ENCODE measurements at regions not wholly inside any gene's neighbourhood (a gene's known extent, or its start where the extent isn't known, plus 50 kb on each side); places are given as distances from the start of the nearest gene placed in this dataset.

- H3K4me1 Mint-ChIP-seq: no peaks in the 10 kb centered on the region
- H3K36me3 ChIP-seq (ENCODE audit: control insufficient read depth in 2 of 3, insufficient read depth in 3 of 3, low read length in 3 of 3): no peaks in the 10 kb centered on the region
- H3K9me3 ChIP-seq (ENCODE audit: control insufficient read depth in 2 of 3, low read length in 3 of 3): no peaks in the 10 kb centered on the region
- H3K36me3 Mint-ChIP-seq: no peaks in the 10 kb centered on the region
- H3K27me3 Mint-ChIP-seq: peaks cover 0 to 11% (median 5%) of the 10 kb centered on the region in 5 donors
- H3K27me3 ChIP-seq (ENCODE audit: control insufficient read depth in 2 of 2, insufficient read depth in 2 of 2, low read length in 2 of 2): no peaks in the 10 kb centered on the region
- no peaks in the 10 kb centered on the region for H3K4me1 ChIP-seq (ENCODE audit: control insufficient read depth in 2 of 2, insufficient read depth in 2 of 2, low read length in 2 of 2)
- no peak for DNase-seq
- H3K9me3 Mint-ChIP-seq: no peaks in the 10 kb centered on the region
- POLR2A ChIA-PET: no interaction called here
- H3K27ac Mint-ChIP-seq: no peak overlapping the region
- no peak overlapping the region for H3K4me3 ChIP-seq (ENCODE audit: low read length)
- intact Hi-C loops (cut with micrococcal nuclease): no loop called here
- no peak overlapping the region for H3K4me3 Mint-ChIP-seq
- no peak for ATAC-seq
- no peak overlapping the region for H3K27ac ChIP-seq (ENCODE audit: low read depth, low read length)
- CTCF ChIA-PET: no interaction called here
These were observed 145.5 kb upstream of the TPM1 start for GRCh38 chr15:62896969-62897486.

GRCh38 chr15:62897634-62898033 lies 144.9 kb upstream of the TPM1 start:
- Mint-ChIP-seq H3K27ac (no peak overlapping the region), H3K4me3 (no peak overlapping the region), H3K9me3 (no peaks in the 10 kb centered on the region), H3K27me3 (peaks cover 0 to 11% (median 5%) of the 10 kb centered on the region in 5 donors), H3K4me1 (no peaks in the 10 kb centered on the region), H3K36me3 (no peaks in the 10 kb centered on the region)
- no peaks in the 10 kb centered on the region for H3K36me3 ChIP-seq (ENCODE audit: control insufficient read depth in 2 of 3, insufficient read depth in 3 of 3, low read length in 3 of 3)
- H3K4me1 ChIP-seq (ENCODE audit: control insufficient read depth in 2 of 2, insufficient read depth in 2 of 2, low read length in 2 of 2): no peaks in the 10 kb centered on the region
- no peak overlapping the region for H3K4me3 ChIP-seq (ENCODE audit: low read length)
- ATAC-seq (no peak), DNase-seq (no peak)
- POLR2A ChIA-PET: no interaction called here
- H3K27ac ChIP-seq (ENCODE audit: low read depth, low read length): no peak overlapping the region
- intact Hi-C loops (cut with micrococcal nuclease): no loop called here
- H3K9me3 ChIP-seq (ENCODE audit: control insufficient read depth in 2 of 3, low read length in 3 of 3): no peaks in the 10 kb centered on the region
- CTCF ChIA-PET: no interaction called here
- no peaks in the 10 kb centered on the region for H3K27me3 ChIP-seq (ENCODE audit: control insufficient read depth in 2 of 2, insufficient read depth in 2 of 2, low read length in 2 of 2)

DNA sequence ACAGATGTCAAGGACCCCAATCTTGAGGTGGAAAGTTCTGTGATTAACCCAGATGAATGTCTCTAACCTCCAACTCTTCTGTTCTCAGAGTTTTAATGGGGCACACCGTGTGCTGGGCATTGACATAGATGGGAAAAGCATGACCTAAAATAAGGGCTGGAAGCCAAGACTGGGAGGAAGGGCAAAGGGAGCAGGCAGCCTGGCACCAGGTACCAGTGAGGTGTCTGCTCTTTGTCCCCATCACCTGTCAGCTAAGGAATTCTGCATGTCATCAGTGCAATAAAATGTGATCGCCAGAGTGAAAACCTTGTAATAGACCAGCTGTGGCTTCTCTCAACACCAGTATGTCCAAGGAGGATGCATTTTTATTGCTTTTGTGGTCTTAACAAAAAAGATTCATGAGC lies 143.5 kb upstream of the TPM1 start:
- no peak for ATAC-seq
- Mint-ChIP-seq H3K9me3 (no peaks in the 10 kb centered on the region), H3K27me3 (peaks cover 0 to 11% (median 4%) of the 10 kb centered on the region in 5 donors), H3K36me3 (no peaks in the 10 kb centered on the region), H3K27ac (no peak overlapping the region), H3K4me3 (no peak overlapping the region), H3K4me1 (no peaks in the 10 kb centered on the region)
- Histone ChIP-seq H3K27ac (ENCODE audit: low read depth, low read length) (no peak overlapping the region), H3K4me1 (ENCODE audit: control insufficient read depth in 2 of 2, insufficient read depth in 2 of 2, low read length in 2 of 2) (no peaks in the 10 kb centered on the region), H3K4me3 (ENCODE audit: low read length) (no peak overlapping the region), H3K27me3 (ENCODE audit: control insufficient read depth in 2 of 2, insufficient read depth in 2 of 2, low read length in 2 of 2) (no peaks in the 10 kb centered on the region), H3K36me3 (ENCODE audit: control insufficient read depth in 2 of 3, insufficient read depth in 3 of 3, low read length in 3 of 3) (no peaks in the 10 kb centered on the region), H3K9me3 (ENCODE audit: control insufficient read depth in 2 of 3, low read length in 3 of 3) (no peaks in the 10 kb centered on the region)
- no peak for DNase-seq
- CTCF ChIA-PET: no interaction called here
- POLR2A ChIA-PET: no interaction called here
- intact Hi-C loops (cut with micrococcal nuclease): no loop called here

- Histone ChIP-seq H3K27me3 (ENCODE audit: control insufficient read depth in 2 of 2, insufficient read depth in 2 of 2, low read length in 2 of 2) (no peaks in the 10 kb centered on the region), H3K27ac (ENCODE audit: low read depth, low read length) (no peak overlapping the region), H3K4me3 (ENCODE audit: low read length) (no peak overlapping the region), H3K36me3 (ENCODE audit: control insufficient read depth in 2 of 3, insufficient read depth in 3 of 3, low read length in 3 of 3) (no peaks in the 10 kb centered on the region), H3K9me3 (ENCODE audit: control insufficient read depth in 2 of 3, low read length in 3 of 3) (no peaks in the 10 kb centered on the region), H3K4me1 (ENCODE audit: control insufficient read depth in 2 of 2, insufficient read depth in 2 of 2, low read length in 2 of 2) (no peaks in the 10 kb centered on the region)
- POLR2A ChIA-PET: no interaction called here
- peaks cover 0 to 9% (median 4%) of the 10 kb centered on the region in 5 donors for H3K27me3 Mint-ChIP-seq
- H3K36me3 Mint-ChIP-seq: no peaks in the 10 kb centered on the region
- no peak for ATAC-seq
- CTCF ChIA-PET: no interaction called here
- intact Hi-C loops (cut with micrococcal nuclease): no loop called here
- no peak for DNase-seq
- H3K27ac Mint-ChIP-seq: no peak overlapping the region
- no peaks in the 10 kb centered on the region for H3K9me3 Mint-ChIP-seq
- H3K4me3 Mint-ChIP-seq: no peak overlapping the region
- H3K4me1 Mint-ChIP-seq: no peaks in the 10 kb centered on the region
These were observed 142.3 kb upstream of the TPM1 start for GRCh38 chr15:62900071-62900802.

DNA sequence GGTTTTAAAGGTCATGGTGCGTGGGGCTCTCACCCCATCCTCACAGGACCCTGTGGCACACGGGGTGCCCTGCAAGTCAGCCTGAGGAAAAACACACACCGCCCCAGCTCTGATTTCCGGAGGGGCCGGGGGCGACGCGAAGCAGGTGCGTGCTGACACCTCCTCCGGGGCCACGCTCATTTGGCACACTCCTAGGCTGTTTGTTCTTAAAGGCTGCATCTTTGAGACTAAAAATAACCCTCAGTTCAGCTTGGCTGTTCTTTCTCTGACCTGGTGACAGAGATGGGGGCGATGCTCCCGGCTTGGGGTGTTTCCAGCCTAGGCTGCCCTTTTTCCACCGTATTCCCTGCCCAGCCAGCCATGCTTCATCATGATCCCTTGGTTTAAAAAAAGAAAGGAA lies 141.5 kb upstream of the TPM1 start:
- intact Hi-C loops (cut with micrococcal nuclease): no loop called here
- POLR2A ChIA-PET: no interaction called here
- Histone ChIP-seq H3K4me3 (ENCODE audit: low read length) (no peak overlapping the region), H3K9me3 (ENCODE audit: control insufficient read depth in 2 of 3, low read length in 3 of 3) (no peaks in the 10 kb centered on the region), H3K36me3 (ENCODE audit: control insufficient read depth in 2 of 3, insufficient read depth in 3 of 3, low read length in 3 of 3) (no peaks in the 10 kb centered on the region), H3K27me3 (ENCODE audit: control insufficient read depth in 2 of 2, insufficient read depth in 2 of 2, low read length in 2 of 2) (no peaks in the 10 kb centered on the region), H3K27ac (ENCODE audit: low read depth, low read length) (no peak overlapping the region), H3K4me1 (ENCODE audit: control insufficient read depth in 2 of 2, insufficient read depth in 2 of 2, low read length in 2 of 2) (no peaks in the 10 kb centered on the region)
- H3K36me3 Mint-ChIP-seq: no peaks in the 10 kb centered on the region
- peaks cover 0 to 9% (median 4%) of the 10 kb centered on the region in 5 donors for H3K27me3 Mint-ChIP-seq
- DNase-seq (no peak), ATAC-seq (no peak)
- no peak overlapping the region for H3K27ac Mint-ChIP-seq
- no peak overlapping the region for H3K4me3 Mint-ChIP-seq
- H3K9me3 Mint-ChIP-seq: no peaks in the 10 kb centered on the region
- CTCF ChIA-PET: no interaction called here
- no peaks in the 10 kb centered on the region for H3K4me1 Mint-ChIP-seq

DNA sequence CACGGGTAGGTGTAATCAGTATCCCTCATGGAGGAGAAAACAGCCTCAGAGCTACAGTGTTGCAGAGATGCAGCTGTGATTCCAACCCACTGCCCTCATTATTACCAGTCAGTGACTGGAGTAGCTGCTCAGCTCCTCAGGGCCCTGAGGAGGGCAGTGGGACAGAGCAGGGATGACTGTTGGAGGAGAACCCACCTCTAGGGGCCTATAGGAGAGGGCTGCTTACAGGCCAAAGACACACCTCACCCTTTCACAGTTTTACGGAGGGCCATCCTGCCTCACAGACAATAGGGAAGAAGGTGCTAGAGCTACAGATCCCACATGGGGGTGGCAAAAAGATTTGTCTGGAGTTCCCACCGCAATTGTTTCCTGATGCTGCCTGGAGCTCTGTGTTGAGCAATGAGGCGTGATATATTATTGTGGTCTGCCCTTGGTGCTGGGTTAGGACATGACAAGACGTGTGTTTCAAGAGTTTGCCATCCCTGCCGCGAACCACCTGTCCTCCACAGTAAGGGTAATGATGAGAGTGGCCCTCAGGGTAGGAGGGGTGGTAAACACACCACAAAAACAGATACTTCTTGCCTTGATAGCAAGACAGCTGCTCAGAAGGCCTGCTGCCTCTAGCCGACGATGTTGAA lies 140.5 kb upstream of the TPM1 start:
- peaks cover 0 to 9% (median 4%) of the 10 kb centered on the region in 5 donors for H3K27me3 Mint-ChIP-seq
- H3K9me3 ChIP-seq (ENCODE audit: control insufficient read depth in 2 of 3, low read length in 3 of 3): no peaks in the 10 kb centered on the region
- H3K9me3 Mint-ChIP-seq: no peaks in the 10 kb centered on the region
- no peaks in the 10 kb centered on the region for H3K4me1 ChIP-seq (ENCODE audit: control insufficient read depth in 2 of 2, insufficient read depth in 2 of 2, low read length in 2 of 2)
- H3K4me3 ChIP-seq (ENCODE audit: low read length): no peak overlapping the region
- intact Hi-C loops (cut with micrococcal nuclease): no loop called here
- no peak overlapping the region for H3K27ac Mint-ChIP-seq
- H3K4me1 Mint-ChIP-seq: no peaks in the 10 kb centered on the region
- no peak overlapping the region for H3K27ac ChIP-seq (ENCODE audit: low read depth, low read length)
- ChIA-PET POLR2A (no interaction called here), CTCF (no interaction called here)
- DNase-seq: no peak
- no peak for ATAC-seq
- no peaks in the 10 kb centered on the region for H3K36me3 ChIP-seq (ENCODE audit: control insufficient read depth in 2 of 3, insufficient read depth in 3 of 3, low read length in 3 of 3)
- H3K4me3 Mint-ChIP-seq: no peak overlapping the region
- no peaks in the 10 kb centered on the region for H3K27me3 ChIP-seq (ENCODE audit: control insufficient read depth in 2 of 2, insufficient read depth in 2 of 2, low read length in 2 of 2)
- no peaks in the 10 kb centered on the region for H3K36me3 Mint-ChIP-seq

- no peaks in the 10 kb centered on the region for H3K36me3 ChIP-seq (ENCODE audit: control insufficient read depth in 2 of 3, insufficient read depth in 3 of 3, low read length in 3 of 3)
- no peak for DNase-seq
- intact Hi-C loops (cut with micrococcal nuclease): no loop called here
- H3K4me1 ChIP-seq (ENCODE audit: control insufficient read depth in 2 of 2, insufficient read depth in 2 of 2, low read length in 2 of 2): no peaks in the 10 kb centered on the region
- peaks cover 0 to 3% (median 0%) of the 10 kb centered on the region in 5 donors for H3K27me3 Mint-ChIP-seq
- H3K27ac Mint-ChIP-seq: no peak overlapping the region
- no peaks in the 10 kb centered on the region for H3K36me3 Mint-ChIP-seq
- no peak for ATAC-seq
- peaks cover 0 to 2% (median 0%) of the 10 kb centered on the region in 11 donors for H3K9me3 Mint-ChIP-seq
- H3K4me3 Mint-ChIP-seq: no peak overlapping the region
- H3K4me1 Mint-ChIP-seq: no peaks in the 10 kb centered on the region
- H3K4me3 ChIP-seq (ENCODE audit: low read length): no peak overlapping the region
- H3K9me3 ChIP-seq (ENCODE audit: control insufficient read depth in 2 of 3, low read length in 3 of 3): no peaks in the 10 kb centered on the region
- no peaks in the 10 kb centered on the region for H3K27me3 ChIP-seq (ENCODE audit: control insufficient read depth in 2 of 2, insufficient read depth in 2 of 2, low read length in 2 of 2)
- ChIA-PET POLR2A (no interaction called here), CTCF (no interaction called here)
- H3K27ac ChIP-seq (ENCODE audit: low read depth, low read length): no peak overlapping the region
These were observed 139.7 kb upstream of the TPM1 start for GRCh38 chr15:62902821-62903220.

Measured in naive thymus-derived CD4-positive, alpha-beta T cell (primary cell).